ENCODE measurements at regions not wholly inside any gene's neighbourhood (a gene's known extent, or its start where the extent isn't known, plus 50 kb on each side); places are given as distances from the start of the nearest gene placed in this dataset.

DNA sequence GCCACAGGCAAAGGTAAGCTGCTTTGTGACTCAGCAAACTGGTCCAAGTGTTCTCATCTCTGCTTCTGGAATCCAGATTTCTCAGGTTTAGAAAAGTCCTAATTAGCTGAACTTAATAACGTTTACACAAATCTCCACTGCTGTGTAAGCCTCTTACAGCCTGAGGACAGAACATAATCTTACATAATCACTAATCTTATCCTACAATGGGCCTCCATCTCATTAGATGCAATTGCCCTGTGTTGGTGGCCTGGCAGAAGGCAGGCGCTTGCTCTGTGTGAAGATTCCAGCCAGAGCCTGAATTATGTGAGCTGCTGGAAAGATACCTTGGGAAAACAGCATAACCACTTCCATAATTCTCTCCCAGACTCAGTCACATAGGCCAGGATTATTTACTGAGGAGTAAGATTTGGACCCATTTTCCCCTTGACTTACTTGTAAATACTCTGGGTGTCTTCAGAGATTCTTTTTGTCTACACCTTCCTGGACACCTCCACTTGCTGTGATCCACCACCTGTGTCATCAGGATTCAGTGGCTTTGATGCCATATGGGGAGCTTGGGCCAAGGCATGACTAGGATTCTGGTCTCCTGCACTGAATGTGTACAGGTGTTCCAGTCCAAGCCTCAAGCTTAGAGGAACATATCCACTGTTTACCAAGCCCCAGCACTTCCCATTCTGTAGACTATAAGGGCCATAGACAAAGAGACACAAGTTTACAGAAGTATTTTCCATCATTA, 104.4 kb downstream of the C6orf118 start:
- H3K4me1 Mint-ChIP-seq: no peaks in the 10 kb centered on the region
- Histone ChIP-seq H2BK120ac (ENCODE audit: low read depth, low read length, poor library complexity, severe bottlenecking) (no peak overlapping the region), H2AK5ac (ENCODE audit: insufficient read length, low read length) (no peak overlapping the region), H3K9ac (ENCODE audit: extremely low read depth, insufficient read length, low read length) (no peak overlapping the region), H3K79me2 (ENCODE audit: insufficient read depth, low read length) (no peaks in the 10 kb centered on the region), H2BK20ac (ENCODE audit: low read depth, low read length, poor library complexity, severe bottlenecking) (no peak overlapping the region), H3K4me1 (ENCODE audit: insufficient read depth, low read length) (no peaks in the 10 kb centered on the region), H2AFZ (ENCODE audit: low read length) (no peak overlapping the region), H3K9me3 (ENCODE audit: control insufficient read depth, low read depth, low read length) (no peaks in the 10 kb centered on the region), H4K5ac (ENCODE audit: insufficient read length, low read depth, low read length) (no peak overlapping the region), H4K91ac (ENCODE audit: insufficient read length, low read depth, low read length) (no peak overlapping the region), H3K4me2 (ENCODE audit: insufficient read depth, insufficient read length, low read length) (no peak overlapping the region), H2BK15ac (ENCODE audit: low read depth, low read length) (no peak overlapping the region), H3K23me2 (ENCODE audit: insufficient read length, low read depth, low read length, poor library complexity, severe bottlenecking) (no peaks in the 10 kb centered on the region), H3K14ac (ENCODE audit: insufficient read depth, low read length) (no peak overlapping the region), H3K18ac (ENCODE audit: insufficient read length, low read depth, low read length) (no peak overlapping the region), H3K27ac (ENCODE audit: insufficient read length, low read depth, low read length) (no peak overlapping the region), H4K20me1 (ENCODE audit: control insufficient read depth, insufficient read depth, insufficient read length) (no peaks in the 10 kb centered on the region), H2BK5ac (ENCODE audit: insufficient read length, low read length) (no peak overlapping the region), H3K23ac (ENCODE audit: insufficient read length, low read depth, low read length) (no peak overlapping the region), H3T11ph (ENCODE audit: low read length) (no peak overlapping the region), H4K8ac (replicated peaks; ENCODE audit: insufficient read length, low read depth, low read length) (no peak overlapping the region), H3K56ac (ENCODE audit: insufficient read length, low read depth, low read length) (no peak overlapping the region), H3K4ac (ENCODE audit: low read depth, low read length) (no peak overlapping the region), H3K79me1 (ENCODE audit: insufficient read depth, low read depth, low read length, poor library complexity, severe bottlenecking) (no peaks in the 10 kb centered on the region), H3K27me3 (ENCODE audit: insufficient read depth, low read length) (no peaks in the 10 kb centered on the region), H2BK12ac (ENCODE audit: insufficient read length, low read depth, low read length) (no peak overlapping the region)
- H3K4me3 Mint-ChIP-seq: no peak overlapping the region
- TF ChIP-seq, protein P1, sequence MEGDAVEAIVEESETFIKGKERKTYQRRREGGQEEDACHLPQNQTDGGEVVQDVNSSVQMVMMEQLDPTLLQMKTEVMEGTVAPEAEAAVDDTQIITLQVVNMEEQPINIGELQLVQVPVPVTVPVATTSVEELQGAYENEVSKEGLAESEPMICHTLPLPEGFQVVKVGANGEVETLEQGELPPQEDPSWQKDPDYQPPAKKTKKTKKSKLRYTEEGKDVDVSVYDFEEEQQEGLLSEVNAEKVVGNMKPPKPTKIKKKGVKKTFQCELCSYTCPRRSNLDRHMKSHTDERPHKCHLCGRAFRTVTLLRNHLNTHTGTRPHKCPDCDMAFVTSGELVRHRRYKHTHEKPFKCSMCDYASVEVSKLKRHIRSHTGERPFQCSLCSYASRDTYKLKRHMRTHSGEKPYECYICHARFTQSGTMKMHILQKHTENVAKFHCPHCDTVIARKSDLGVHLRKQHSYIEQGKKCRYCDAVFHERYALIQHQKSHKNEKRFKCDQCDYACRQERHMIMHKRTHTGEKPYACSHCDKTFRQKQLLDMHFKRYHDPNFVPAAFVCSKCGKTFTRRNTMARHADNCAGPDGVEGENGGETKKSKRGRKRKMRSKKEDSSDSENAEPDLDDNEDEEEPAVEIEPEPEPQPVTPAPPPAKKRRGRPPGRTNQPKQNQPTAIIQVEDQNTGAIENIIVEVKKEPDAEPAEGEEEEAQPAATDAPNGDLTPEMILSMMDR (conservative IDR thresholded peaks at IDR 0.05): no peak
- no peak overlapping the region for H3K27ac Mint-ChIP-seq
- WGBS (ENCODE audit: extremely low coverage, insufficient read length, low lambda C conversion rate): no CpG with 5 or more reads among the region's 2 CpGs
- no peak for DNase-seq
- H3K9me3 Mint-ChIP-seq: peaks cover 3 to 4% of the 10 kb centered on the region in 2 experiments; a peak in 4 of 5 replicates
- no peaks in the 10 kb centered on the region for H3K27me3 Mint-ChIP-seq (ENCODE audit: low read depth)
- no peaks in the 10 kb centered on the region for H3K36me3 Mint-ChIP-seq (ENCODE audit: insufficient read depth in 1 of 3, low read depth in 3 of 3)

All from H9 (cell line).